Left renal pelvis (tissue), 4 donors: ENCODE measurements at regions not wholly inside any gene's neighbourhood (a gene's known extent, or its start where the extent isn't known, plus 50 kb on each side); places are given as distances from the start of the nearest gene placed in this dataset.
"Not testable (repeated sequence)": the region's sequence is repeated elsewhere in the genome, so short reads cannot be mapped to it uniquely, and the experiment has no call there.

Experiments
- DNase-seq, 4 donors: peaks; one replicate each; pipeline ENCODE4 v3.0.0-alpha.2; 2013; ENCODE audit warnings: low read depth in 4 of 4, low spot score in 3 of 4

GRCh38 chr3:150357923-150358607 lies 50.0 kb upstream of the TSC22D2 start:
- no peak for DNase-seq

- no peak for DNase-seq
Measured at GRCh38 chr3:150357140-150357539, 51.0 kb upstream of the TSC22D2 start.

- no peak for DNase-seq
Measured at GRCh38 chr3:150355574-150355973, 52.5 kb upstream of the TSC22D2 start.

- DNase-seq: no peak
Measured at GRCh38 chr3:150352931-150353330, 55.2 kb upstream of the TSC22D2 start.

GRCh38 chr3:150351398-150351797 lies 56.7 kb upstream of the TSC22D2 start:
- no peak for DNase-seq

GRCh38 chr3:150349314-150350097 lies 58.6 kb upstream of the TSC22D2 start:
- no peak for DNase-seq

- no peak for DNase-seq
Measured at GRCh38 chr3:150348500-150348899, 59.6 kb upstream of the TSC22D2 start.

GRCh38 chr3:150346981-150347863 lies 60.9 kb upstream of the TSC22D2 start:
- DNase-seq: peak in 1 of 4 donors; percentile 32

GRCh38 chr3:150346266-150346665 lies 61.8 kb upstream of the TSC22D2 start:
- no peak for DNase-seq

GRCh38 chr3:150345021-150345538 lies 63.0 kb upstream of the TSC22D2 start:
- DNase-seq: peak in 2 of 4 donors; percentile 47 to 63

- DNase-seq: peak in 2 of 4 donors; percentile 19 to 49
Measured at GRCh38 chr3:150344079-150344759, 63.9 kb upstream of the TSC22D2 start.

- no peak for DNase-seq
Measured at GRCh38 chr3:150342896-150343467, 65.1 kb upstream of the TSC22D2 start.

- no peak for DNase-seq
Measured at GRCh38 chr3:150341891-150342290, 66.2 kb upstream of the TSC22D2 start.

- not testable (repeated sequence) for DNase-seq
Measured at GRCh38 chr3:150336363-150336762, 71.7 kb upstream of the TSC22D2 start.

- no peak for DNase-seq
Measured at GRCh38 chr3:150335631-150336030, 72.5 kb upstream of the TSC22D2 start.

- DNase-seq: no peak
Measured at GRCh38 chr3:150334974-150335373, 73.1 kb upstream of the TSC22D2 start.

GRCh38 chr3:150333477-150333876 lies 74.6 kb upstream of the TSC22D2 start:
- DNase-seq: no peak

- DNase-seq: no peak
Measured at GRCh38 chr3:150331978-150332568, 76.0 kb upstream of the TSC22D2 start.

GRCh38 chr3:150330872-150331271 lies 77.2 kb upstream of the TSC22D2 start:
- DNase-seq: no peak

- no peak for DNase-seq
Measured at GRCh38 chr3:150330174-150330573, 77.9 kb upstream of the TSC22D2 start.
